ENCODE measurements at regions not wholly inside any gene's neighbourhood (a gene's known extent, or its start where the extent isn't known, plus 50 kb on each side); places are given as distances from the start of the nearest gene placed in this dataset.

DNA sequence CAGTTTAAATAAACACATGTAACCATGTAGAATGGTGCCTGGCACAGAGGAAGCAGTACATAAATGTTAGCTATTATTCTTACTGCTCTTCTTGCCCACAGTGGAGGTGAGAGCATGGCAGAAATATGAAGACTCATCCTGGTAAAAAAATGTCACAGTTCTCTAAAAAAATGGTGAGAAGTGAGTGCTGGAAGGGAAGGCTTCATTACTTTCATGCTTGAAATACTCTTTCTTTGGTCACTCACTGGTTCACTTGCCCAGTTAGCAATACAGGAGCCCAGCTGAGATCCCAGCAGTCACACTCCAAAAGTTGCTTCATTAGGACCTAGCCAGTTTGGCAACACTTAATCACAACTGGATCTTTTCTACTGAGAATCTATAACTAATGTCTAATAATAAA lies 1017.2 kb downstream of the TUSC7 start:
- TF ChIP-seq, protein P1, sequence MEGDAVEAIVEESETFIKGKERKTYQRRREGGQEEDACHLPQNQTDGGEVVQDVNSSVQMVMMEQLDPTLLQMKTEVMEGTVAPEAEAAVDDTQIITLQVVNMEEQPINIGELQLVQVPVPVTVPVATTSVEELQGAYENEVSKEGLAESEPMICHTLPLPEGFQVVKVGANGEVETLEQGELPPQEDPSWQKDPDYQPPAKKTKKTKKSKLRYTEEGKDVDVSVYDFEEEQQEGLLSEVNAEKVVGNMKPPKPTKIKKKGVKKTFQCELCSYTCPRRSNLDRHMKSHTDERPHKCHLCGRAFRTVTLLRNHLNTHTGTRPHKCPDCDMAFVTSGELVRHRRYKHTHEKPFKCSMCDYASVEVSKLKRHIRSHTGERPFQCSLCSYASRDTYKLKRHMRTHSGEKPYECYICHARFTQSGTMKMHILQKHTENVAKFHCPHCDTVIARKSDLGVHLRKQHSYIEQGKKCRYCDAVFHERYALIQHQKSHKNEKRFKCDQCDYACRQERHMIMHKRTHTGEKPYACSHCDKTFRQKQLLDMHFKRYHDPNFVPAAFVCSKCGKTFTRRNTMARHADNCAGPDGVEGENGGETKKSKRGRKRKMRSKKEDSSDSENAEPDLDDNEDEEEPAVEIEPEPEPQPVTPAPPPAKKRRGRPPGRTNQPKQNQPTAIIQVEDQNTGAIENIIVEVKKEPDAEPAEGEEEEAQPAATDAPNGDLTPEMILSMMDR (IDR thresholded peaks at IDR 0.05), result no peak
- TF ChIP-seq SIN3A (IDR thresholded peaks at IDR 0.05; ENCODE audit: borderline replicate concordance, low read depth, low read length) (no peak), YY1 (IDR thresholded peaks at IDR 0.05; ENCODE audit: low read depth) (no peak), CHD2 (IDR thresholded peaks at IDR 0.05; ENCODE audit: low read length, partially characterized antibody) (no peak)
- TF ChIP-seq, protein P2, sequence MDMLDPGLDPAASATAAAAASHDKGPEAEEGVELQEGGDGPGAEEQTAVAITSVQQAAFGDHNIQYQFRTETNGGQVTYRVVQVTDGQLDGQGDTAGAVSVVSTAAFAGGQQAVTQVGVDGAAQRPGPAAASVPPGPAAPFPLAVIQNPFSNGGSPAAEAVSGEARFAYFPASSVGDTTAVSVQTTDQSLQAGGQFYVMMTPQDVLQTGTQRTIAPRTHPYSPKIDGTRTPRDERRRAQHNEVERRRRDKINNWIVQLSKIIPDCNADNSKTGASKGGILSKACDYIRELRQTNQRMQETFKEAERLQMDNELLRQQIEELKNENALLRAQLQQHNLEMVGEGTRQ (IDR thresholded peaks at IDR 0.05; ENCODE audit: borderline replicate concordance, low read depth, low read length), result no peak
